ENCODE measurements at regions not wholly inside any gene's neighbourhood (a gene's known extent, or its start where the extent isn't known, plus 50 kb on each side); places are given as distances from the start of the nearest gene placed in this dataset.

DNA sequence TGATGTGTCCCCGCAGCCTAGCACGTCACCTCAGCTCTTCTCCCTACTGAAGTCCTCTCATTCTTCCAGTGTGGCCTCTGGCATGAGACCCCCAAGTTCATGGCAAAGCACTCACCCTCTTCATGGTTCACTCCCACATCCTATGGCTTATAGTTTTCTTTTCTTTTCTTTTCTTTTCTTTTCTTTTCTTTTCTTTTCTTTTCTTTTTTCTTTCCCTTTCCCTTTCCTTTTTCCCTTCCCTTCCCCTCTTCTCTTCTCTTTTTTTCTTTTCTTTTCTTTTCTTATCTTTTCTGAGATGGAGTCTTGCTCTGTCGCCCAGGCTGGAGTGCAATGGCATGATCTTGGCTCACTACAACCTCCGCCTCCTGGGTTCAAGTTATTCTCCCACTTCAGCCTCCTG is 58.4 kb upstream of the NLRP1 start:
- TF ChIP-seq, protein P1, sequence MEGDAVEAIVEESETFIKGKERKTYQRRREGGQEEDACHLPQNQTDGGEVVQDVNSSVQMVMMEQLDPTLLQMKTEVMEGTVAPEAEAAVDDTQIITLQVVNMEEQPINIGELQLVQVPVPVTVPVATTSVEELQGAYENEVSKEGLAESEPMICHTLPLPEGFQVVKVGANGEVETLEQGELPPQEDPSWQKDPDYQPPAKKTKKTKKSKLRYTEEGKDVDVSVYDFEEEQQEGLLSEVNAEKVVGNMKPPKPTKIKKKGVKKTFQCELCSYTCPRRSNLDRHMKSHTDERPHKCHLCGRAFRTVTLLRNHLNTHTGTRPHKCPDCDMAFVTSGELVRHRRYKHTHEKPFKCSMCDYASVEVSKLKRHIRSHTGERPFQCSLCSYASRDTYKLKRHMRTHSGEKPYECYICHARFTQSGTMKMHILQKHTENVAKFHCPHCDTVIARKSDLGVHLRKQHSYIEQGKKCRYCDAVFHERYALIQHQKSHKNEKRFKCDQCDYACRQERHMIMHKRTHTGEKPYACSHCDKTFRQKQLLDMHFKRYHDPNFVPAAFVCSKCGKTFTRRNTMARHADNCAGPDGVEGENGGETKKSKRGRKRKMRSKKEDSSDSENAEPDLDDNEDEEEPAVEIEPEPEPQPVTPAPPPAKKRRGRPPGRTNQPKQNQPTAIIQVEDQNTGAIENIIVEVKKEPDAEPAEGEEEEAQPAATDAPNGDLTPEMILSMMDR (IDR thresholded peaks at IDR 0.05): no peak
- no peak for TF ChIP-seq POLR2AphosphoS5 (IDR thresholded peaks at IDR 0.05)

Measured in esophagus muscularis mucosa (tissue), 3 donors.